ENCODE measurements at regions not wholly inside any gene's neighbourhood (a gene's known extent, or its start where the extent isn't known, plus 50 kb on each side); places are given as distances from the start of the nearest gene placed in this dataset.

GRCh38 chr12:124393414-124393790 is 98.5 kb downstream of the RFLNA start:
- no peak for TF ChIP-seq POLR2A (IDR thresholded peaks at IDR 0.05)
- no peak for TF ChIP-seq CTCF (IDR thresholded peaks at IDR 0.05)

Data from right lobe of liver (tissue), 4 donors.